ENCODE measurements at regions not wholly inside any gene's neighbourhood (a gene's known extent, or its start where the extent isn't known, plus 50 kb on each side); places are given as distances from the start of the nearest gene placed in this dataset.

- Mint-ChIP-seq H3K36me3 (ENCODE audit: low read depth) (no peaks in the 10 kb centered on the region), H3K4me3 (peak overlapping the region; percentile 30), H3K9me3 (peaks cover 3% of the 10 kb centered on the region), H3K27ac (peak overlapping the region; percentile 19), H3K27me3 (ENCODE audit: low read depth) (peaks cover 6% of the 10 kb centered on the region), H3K4me1 (ENCODE audit: low read depth) (peaks cover 10% of the 10 kb centered on the region)
- DNase-seq (ENCODE audit: low spot score), result no peak
Measured at GRCh38 chr3:72258361-72259141, 473.6 kb upstream of the PROK2 start.

- Mint-ChIP-seq H3K27ac (no peak overlapping the region), H3K36me3 (ENCODE audit: low read depth) (no peaks in the 10 kb centered on the region), H3K4me3 (no peak overlapping the region), H3K9me3 (peaks cover 3% of the 10 kb centered on the region), H3K27me3 (ENCODE audit: low read depth) (peaks cover 9% of the 10 kb centered on the region), H3K4me1 (ENCODE audit: low read depth) (peaks cover 10% of the 10 kb centered on the region)
- no peak for DNase-seq (ENCODE audit: low spot score)
Measured at GRCh38 chr3:72257738-72258137, 472.8 kb upstream of the PROK2 start.

GRCh38 chr3:72257203-72257602, 472.3 kb upstream of the PROK2 start:
- peaks cover 10% of the 10 kb centered on the region for H3K4me1 Mint-ChIP-seq (ENCODE audit: low read depth)
- no peak for DNase-seq (ENCODE audit: low spot score)
- H3K27ac Mint-ChIP-seq, result no peak overlapping the region
- H3K9me3 Mint-ChIP-seq, result peaks cover 3% of the 10 kb centered on the region
- H3K27me3 Mint-ChIP-seq (ENCODE audit: low read depth), result peaks cover 11% of the 10 kb centered on the region
- H3K36me3 Mint-ChIP-seq (ENCODE audit: low read depth), result no peaks in the 10 kb centered on the region
- H3K4me3 Mint-ChIP-seq, result no peak overlapping the region

GRCh38 chr3:72256716-72257115, 471.8 kb upstream of the PROK2 start:
- Mint-ChIP-seq H3K4me3 (no peak overlapping the region), H3K36me3 (ENCODE audit: low read depth) (no peaks in the 10 kb centered on the region), H3K27me3 (ENCODE audit: low read depth) (peaks cover 12% of the 10 kb centered on the region), H3K27ac (no peak overlapping the region), H3K9me3 (peaks cover 3% of the 10 kb centered on the region), H3K4me1 (ENCODE audit: low read depth) (peaks cover 10% of the 10 kb centered on the region)
- DNase-seq (ENCODE audit: low spot score), result no peak

- no peak overlapping the region for H3K4me3 Mint-ChIP-seq
Measured at GRCh38 chr3:72255791-72256559, 471.0 kb upstream of the PROK2 start.

GRCh38 chr3:72255191-72255590, 470.2 kb upstream of the PROK2 start:
- Mint-ChIP-seq H3K27me3 (ENCODE audit: low read depth) (peaks cover 17% of the 10 kb centered on the region), H3K4me3 (no peak overlapping the region), H3K36me3 (ENCODE audit: low read depth) (no peaks in the 10 kb centered on the region), H3K4me1 (ENCODE audit: low read depth) (peaks cover 10% of the 10 kb centered on the region), H3K27ac (no peak overlapping the region), H3K9me3 (peaks cover 3% of the 10 kb centered on the region)
- no peak for DNase-seq (ENCODE audit: low spot score)

More at GRCh38 chr3:72255791-72256559, 471.0 kb upstream of the PROK2 start:
- Mint-ChIP-seq H3K27ac (no peak overlapping the region), H3K4me1 (ENCODE audit: low read depth) (peaks cover 10% of the 10 kb centered on the region), H3K27me3 (ENCODE audit: low read depth) (peaks cover 15% of the 10 kb centered on the region), H3K36me3 (ENCODE audit: low read depth) (no peaks in the 10 kb centered on the region), H3K9me3 (peaks cover 3% of the 10 kb centered on the region)
- no peak for DNase-seq (ENCODE audit: low spot score)

GRCh38 chr3:72254483-72254882, 469.5 kb upstream of the PROK2 start:
- Mint-ChIP-seq H3K4me3 (no peak overlapping the region), H3K36me3 (ENCODE audit: low read depth) (no peaks in the 10 kb centered on the region), H3K27me3 (ENCODE audit: low read depth) (peaks cover 20% of the 10 kb centered on the region), H3K4me1 (ENCODE audit: low read depth) (peaks cover 10% of the 10 kb centered on the region), H3K27ac (no peak overlapping the region), H3K9me3 (peaks cover 3% of the 10 kb centered on the region)
- DNase-seq (ENCODE audit: low spot score), result no peak

GRCh38 chr3:72250725-72251124, 465.8 kb upstream of the PROK2 start:
- no peak for DNase-seq (ENCODE audit: low spot score)
- no peaks in the 10 kb centered on the region for H3K36me3 Mint-ChIP-seq (ENCODE audit: low read depth)
- no peaks in the 10 kb centered on the region for H3K4me1 Mint-ChIP-seq (ENCODE audit: low read depth)
- H3K27me3 Mint-ChIP-seq (ENCODE audit: low read depth), result peaks cover 20% of the 10 kb centered on the region
- no peak overlapping the region for H3K27ac Mint-ChIP-seq
- H3K4me3 Mint-ChIP-seq, result no peak overlapping the region
- H3K9me3 Mint-ChIP-seq, result no peaks in the 10 kb centered on the region

GRCh38 chr3:72248869-72249268, 463.9 kb upstream of the PROK2 start:
- Mint-ChIP-seq H3K27ac (no peak overlapping the region), H3K4me1 (ENCODE audit: low read depth) (no peaks in the 10 kb centered on the region), H3K27me3 (ENCODE audit: low read depth) (peaks cover 16% of the 10 kb centered on the region), H3K4me3 (no peak overlapping the region), H3K9me3 (no peaks in the 10 kb centered on the region), H3K36me3 (ENCODE audit: low read depth) (no peaks in the 10 kb centered on the region)
- no peak for DNase-seq (ENCODE audit: low spot score)

- Mint-ChIP-seq H3K36me3 (ENCODE audit: low read depth) (no peaks in the 10 kb centered on the region), H3K9me3 (no peaks in the 10 kb centered on the region), H3K27me3 (ENCODE audit: low read depth) (peaks cover 15% of the 10 kb centered on the region), H3K4me3 (no peak overlapping the region), H3K4me1 (ENCODE audit: low read depth) (no peaks in the 10 kb centered on the region), H3K27ac (no peak overlapping the region)
- DNase-seq (ENCODE audit: low spot score), result no peak
Measured at GRCh38 chr3:72248389-72248761, 463.4 kb upstream of the PROK2 start.

GRCh38 chr3:72247645-72248388, 462.9 kb upstream of the PROK2 start:
- peaks cover 13% of the 10 kb centered on the region for H3K27me3 Mint-ChIP-seq (ENCODE audit: low read depth)
- DNase-seq (ENCODE audit: low spot score), result no peak
- H3K4me1 Mint-ChIP-seq (ENCODE audit: low read depth), result no peaks in the 10 kb centered on the region
- no peaks in the 10 kb centered on the region for H3K36me3 Mint-ChIP-seq (ENCODE audit: low read depth)
- H3K4me3 Mint-ChIP-seq, result no peak overlapping the region
- no peaks in the 10 kb centered on the region for H3K9me3 Mint-ChIP-seq
- no peak overlapping the region for H3K27ac Mint-ChIP-seq

GRCh38 chr3:72247126-72247525, 462.2 kb upstream of the PROK2 start:
- no peaks in the 10 kb centered on the region for H3K9me3 Mint-ChIP-seq
- H3K27ac Mint-ChIP-seq, result no peak overlapping the region
- DNase-seq (ENCODE audit: low spot score), result no peak
- H3K36me3 Mint-ChIP-seq (ENCODE audit: low read depth), result no peaks in the 10 kb centered on the region
- H3K4me3 Mint-ChIP-seq, result no peak overlapping the region
- H3K27me3 Mint-ChIP-seq (ENCODE audit: low read depth), result peaks cover 8% of the 10 kb centered on the region
- H3K4me1 Mint-ChIP-seq (ENCODE audit: low read depth), result no peaks in the 10 kb centered on the region

- peaks cover 8% of the 10 kb centered on the region for H3K27me3 Mint-ChIP-seq (ENCODE audit: low read depth)
- no peaks in the 10 kb centered on the region for H3K4me1 Mint-ChIP-seq (ENCODE audit: low read depth)
- H3K9me3 Mint-ChIP-seq, result no peaks in the 10 kb centered on the region
- H3K27ac Mint-ChIP-seq, result no peak overlapping the region
- H3K36me3 Mint-ChIP-seq (ENCODE audit: low read depth), result no peaks in the 10 kb centered on the region
- H3K4me3 Mint-ChIP-seq, result no peak overlapping the region
- no peak for DNase-seq (ENCODE audit: low spot score)
Measured at GRCh38 chr3:72246685-72247084, 461.7 kb upstream of the PROK2 start.
